ENCODE measurements at regions not wholly inside any gene's neighbourhood (a gene's known extent, or its start where the extent isn't known, plus 50 kb on each side); places are given as distances from the start of the nearest gene placed in this dataset.

DNA sequence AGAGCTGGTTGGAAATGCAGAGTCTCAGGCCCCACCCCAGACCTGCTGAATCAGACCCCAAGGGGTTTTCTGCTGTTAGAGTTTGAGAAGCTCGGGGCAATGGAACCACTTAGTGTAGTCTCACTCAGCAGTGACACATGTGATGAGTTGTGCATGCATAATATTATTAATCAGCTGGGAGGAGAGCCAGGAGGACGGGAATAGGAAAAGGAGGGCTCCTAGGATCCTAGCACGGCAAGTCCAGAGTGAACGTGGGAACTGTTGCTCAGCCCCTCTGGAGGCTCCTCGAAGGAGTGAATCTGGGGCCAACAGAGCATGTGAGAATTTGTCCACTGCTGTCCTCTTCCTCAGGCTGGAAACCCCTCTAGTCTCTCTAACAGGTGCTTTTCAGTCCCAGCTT is 87.1 kb downstream of the HS1BP3 start:
- intact Hi-C loops (cut with DNase I; ENCODE audit: low total_unique reads) = no loop called here

DNA sequence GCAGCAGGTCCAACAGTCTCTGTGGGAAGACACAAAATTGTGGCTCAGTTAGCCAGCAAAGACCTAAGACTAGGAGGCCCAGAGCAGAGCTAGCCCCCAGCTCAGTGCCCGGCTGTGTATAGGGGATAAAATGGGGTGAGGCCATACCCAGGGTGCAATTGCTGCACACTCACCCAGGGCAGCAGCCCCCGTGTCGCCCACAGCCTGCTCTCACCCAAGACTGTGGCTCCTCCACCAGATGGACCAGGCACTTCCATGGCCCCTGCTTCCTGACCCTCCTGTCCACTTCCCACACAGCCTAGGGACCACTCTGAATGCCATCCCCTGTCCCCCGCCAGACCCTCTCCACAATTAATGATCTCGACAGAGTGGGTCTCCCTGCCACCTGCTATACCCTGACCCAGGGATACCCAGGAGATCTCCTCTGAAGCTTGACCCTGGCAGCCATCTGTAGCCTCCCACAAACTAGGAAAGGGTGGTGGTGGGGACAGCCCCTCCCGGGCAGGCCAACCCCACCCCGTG is 85.7 kb downstream of the HS1BP3 start:
- TF ChIP-seq CTCF (IDR thresholded peaks at IDR 0.05) (no peak), POLR2A (IDR thresholded peaks at IDR 0.05) (no peak)
- no peaks in the 10 kb centered on the region for H3K27me3 ChIP-seq
- no peaks in the 10 kb centered on the region for H3K4me1 ChIP-seq
- intact Hi-C loops (cut with DNase I; ENCODE audit: low total_unique reads) = no loop called here
- H3K9me3 ChIP-seq = no peaks in the 10 kb centered on the region
- DNase-seq = peak in 1 of 2 donors; percentile 10
- H3K4me3 ChIP-seq = no peak overlapping the region
- H3K36me3 ChIP-seq = no peaks in the 10 kb centered on the region
- no peak overlapping the region for H3K27ac ChIP-seq

More for the DNA sequence above, 87.1 kb downstream of the HS1BP3 start:
- Histone ChIP-seq H3K4me1 (no peaks in the 10 kb centered on the region), H3K9me3 (no peaks in the 10 kb centered on the region), H3K36me3 (no peaks in the 10 kb centered on the region), H3K27me3 (no peaks in the 10 kb centered on the region), H3K4me3 (no peak overlapping the region), H3K27ac (no peak overlapping the region)
- DNase-seq = peak in 1 of 2 donors; percentile 7
- TF ChIP-seq CTCF (IDR thresholded peaks at IDR 0.05) (no peak), POLR2A (IDR thresholded peaks at IDR 0.05) (no peak)

DNA sequence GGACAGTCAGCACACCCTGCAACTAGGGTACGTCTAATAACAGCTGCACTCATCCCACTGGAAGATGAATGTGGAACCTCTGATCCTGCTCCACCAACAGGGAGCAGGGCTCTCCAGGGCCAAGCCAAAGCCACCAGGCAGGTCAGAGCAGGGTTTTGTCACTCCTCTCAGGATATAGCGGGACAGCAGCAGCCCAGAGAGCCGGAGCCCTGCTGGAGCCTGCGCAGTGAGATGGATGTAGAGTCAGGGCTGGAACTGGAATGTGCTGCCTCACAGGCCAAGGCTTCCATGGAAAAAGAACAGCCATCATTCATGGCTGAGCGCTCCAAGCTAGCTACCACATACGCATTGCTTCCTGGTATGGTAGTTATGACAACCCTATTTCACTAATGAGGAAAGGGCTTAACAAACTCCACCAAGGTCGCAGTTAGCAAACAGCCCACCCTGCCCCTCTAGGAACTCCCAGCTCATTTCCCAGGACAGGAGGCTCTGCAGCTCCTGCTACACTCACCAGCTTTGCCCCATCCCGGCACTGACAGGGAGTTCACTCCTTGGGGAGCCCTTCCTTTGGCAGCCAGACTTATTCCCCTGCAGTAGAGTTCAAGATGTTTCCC is 85.2 kb downstream of the HS1BP3 start:
- intact Hi-C loops (cut with DNase I; ENCODE audit: low total_unique reads) = no loop called here
- peak in 1 of 2 donors; percentile 16 for DNase-seq
- H3K36me3 ChIP-seq = no peaks in the 10 kb centered on the region

GRCh38 chr2:20566331-20566730 is 84.6 kb downstream of the HS1BP3 start:
- DNase-seq = no peak

More for the DNA sequence above, 85.2 kb downstream of the HS1BP3 start:
- Histone ChIP-seq H3K27ac (no peak overlapping the region), H3K27me3 (no peaks in the 10 kb centered on the region), H3K4me1 (no peaks in the 10 kb centered on the region), H3K4me3 (no peak overlapping the region), H3K9me3 (no peaks in the 10 kb centered on the region)
- TF ChIP-seq CTCF (IDR thresholded peaks at IDR 0.05) (no peak), POLR2A (IDR thresholded peaks at IDR 0.05) (no peak)

DNA sequence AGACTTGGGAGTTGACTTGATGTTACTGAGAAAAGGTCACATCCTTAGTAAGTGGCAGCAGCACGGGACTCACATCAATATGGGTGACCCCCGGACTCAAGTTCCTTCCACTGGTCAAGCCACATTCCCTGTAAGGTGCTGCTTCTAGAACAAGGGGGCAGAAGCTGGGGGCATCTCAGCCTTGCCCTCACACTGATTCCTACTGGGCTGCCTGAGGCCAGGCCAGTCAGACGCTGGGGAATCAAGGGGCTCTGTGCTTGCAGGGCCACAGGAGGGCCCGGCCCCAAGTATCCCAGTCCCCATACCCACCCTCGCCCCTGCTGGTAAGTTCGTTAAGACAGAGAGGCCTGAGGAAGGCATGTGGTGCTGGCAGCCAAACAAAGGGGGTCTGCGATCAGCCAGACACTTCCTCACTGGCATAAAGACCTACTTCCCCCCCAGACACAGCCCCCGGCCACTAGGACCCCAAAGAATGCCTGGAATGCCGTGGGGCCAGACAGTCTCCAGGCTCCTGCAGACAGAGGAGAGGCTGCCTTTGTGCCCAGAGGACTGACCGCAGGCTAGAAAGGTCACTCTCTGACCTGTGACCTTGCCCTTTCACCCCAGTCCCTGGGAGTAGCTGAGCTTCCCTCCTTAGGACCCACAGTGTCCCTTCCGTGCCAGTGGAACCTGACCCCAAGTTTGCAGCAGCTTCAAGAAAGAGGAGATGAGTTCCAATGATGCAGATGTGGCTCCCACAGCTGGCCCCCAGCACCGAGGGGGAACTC is 83.6 kb downstream of the HS1BP3 start:
- Histone ChIP-seq H3K9me3 (no peaks in the 10 kb centered on the region), H3K4me1 (no peaks in the 10 kb centered on the region)
- peak; percentile 13 to 19 for DNase-seq

More at GRCh38 chr2:20566331-20566730, 84.6 kb downstream of the HS1BP3 start:
- Histone ChIP-seq H3K36me3 (no peaks in the 10 kb centered on the region), H3K27me3 (no peaks in the 10 kb centered on the region), H3K4me3 (no peak overlapping the region), H3K9me3 (no peaks in the 10 kb centered on the region), H3K27ac (no peak overlapping the region), H3K4me1 (no peaks in the 10 kb centered on the region)
- intact Hi-C loops (cut with DNase I; ENCODE audit: low total_unique reads) = no loop called here
- TF ChIP-seq POLR2A (IDR thresholded peaks at IDR 0.05) = no peak

More for the DNA sequence above, 83.6 kb downstream of the HS1BP3 start:
- no peaks in the 10 kb centered on the region for H3K27me3 ChIP-seq
- H3K27ac ChIP-seq = no peak overlapping the region
- intact Hi-C loops (cut with DNase I; ENCODE audit: low total_unique reads) = no loop called here
- TF ChIP-seq CTCF (IDR thresholded peaks at IDR 0.05) = no peak
- H3K36me3 ChIP-seq = no peaks in the 10 kb centered on the region
- H3K4me3 ChIP-seq = no peak overlapping the region
